KMS-11 (cell line): ENCODE measurements at regions not wholly inside any gene's neighbourhood (a gene's known extent, or its start where the extent isn't known, plus 50 kb on each side); places are given as distances from the start of the nearest gene placed in this dataset.

Experiments
- H2AFZ ChIP-seq: fragments of 200-600 bp; sonication (generic); 2 replicates; pipeline ENCODE4 v1.6.1; 2016; ENCODE audit warnings: antibody characterized with exemption, mixed run types, low read depth
- H3K27ac ChIP-seq: fragments of 200-600 bp; sonication (generic); 2 replicates; pipeline ENCODE4 v1.6.1; 2016; ENCODE audit warnings: mild to moderate bottlenecking, mixed run types
- H3K27me3 ChIP-seq: fragments of 200-600 bp; sonication (generic); 2 replicates; pipeline ENCODE4 v1.6.1; 2017; ENCODE audit warnings: mild to moderate bottlenecking, low read depth, mixed run types, moderate library complexity; ENCODE audit not compliant: insufficient read depth
- H3K36me3 ChIP-seq: fragments of 200-600 bp; sonication (generic); 2 replicates; pipeline ENCODE4 v1.6.1; 2017; ENCODE audit warnings: mild to moderate bottlenecking, mixed run types; ENCODE audit not compliant: insufficient read depth
- H3K4me1 ChIP-seq: fragments of 200-600 bp; sonication (generic); 2 replicates; pipeline ENCODE4 v1.6.1; 2016; ENCODE audit warnings: mild to moderate bottlenecking, low read depth, mixed run types; ENCODE audit not compliant: poor library complexity, severe bottlenecking
- H3K4me2 ChIP-seq: fragments of 200-600 bp; sonication (generic); 2 replicates; pipeline ENCODE4 v1.7.0; 2016; ENCODE audit warnings: mild to moderate bottlenecking, mixed run types
- H3K4me3 ChIP-seq: fragments of 200-600 bp; sonication (generic); IDR thresholded peaks from 2 replicates; pipeline ENCODE4 v1.6.1; 2017; ENCODE audit warnings: low read depth, low read length, mixed read lengths; ENCODE audit not compliant: insufficient read depth
- H3K79me2 ChIP-seq: fragments of 200-600 bp; sonication (generic); 2 replicates; pipeline ENCODE4 v1.6.1; 2016; ENCODE audit warnings: low read depth, mixed run types; ENCODE audit not compliant: insufficient read depth
- H3K9ac ChIP-seq: fragments of 200-600 bp; sonication (generic); 2 replicates; pipeline ENCODE4 v1.6.1; 2016; ENCODE audit warnings: mild to moderate bottlenecking, mixed run types
- H4K20me1 ChIP-seq: fragments of 200-600 bp; sonication (generic); 2 replicates; pipeline ENCODE4 v1.6.1; 2016; ENCODE audit warnings: mild to moderate bottlenecking, mixed run types; ENCODE audit not compliant: insufficient read depth
- TF ChIP-seq, protein P1 (sequence below): fragments of 200-600 bp; sonication (generic); conservative IDR thresholded peaks from 2 replicates; pipeline ENCODE4 v1.6.1; 2017; ENCODE audit warnings: low read depth, mild to moderate bottlenecking, antibody characterized with exemption, low read length, moderate library complexity, mixed read lengths

DNA sequence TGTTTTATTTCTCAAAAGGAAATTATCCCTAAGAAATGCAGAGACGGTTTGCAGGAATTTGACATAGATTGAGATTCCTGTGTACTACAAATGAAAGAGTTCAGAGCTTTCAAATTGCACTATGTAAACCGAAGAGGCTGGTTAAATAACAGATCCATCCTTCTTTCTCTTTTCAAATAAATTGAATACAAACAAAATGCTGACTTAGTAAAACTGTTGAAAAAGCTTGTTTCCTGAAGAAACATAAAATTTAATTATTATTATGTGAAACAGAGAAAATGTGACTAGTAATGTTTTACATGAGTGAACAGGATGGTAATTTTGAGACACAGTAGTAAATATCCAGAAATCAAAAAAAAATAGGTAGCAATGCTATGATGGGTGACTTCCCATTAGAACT lies 441.2 kb downstream of the LRRIQ3 start:
- no peak overlapping the region for H3K4me2 ChIP-seq
- no peaks in the 10 kb centered on the region for H3K4me1 ChIP-seq
- TF ChIP-seq, protein P1, sequence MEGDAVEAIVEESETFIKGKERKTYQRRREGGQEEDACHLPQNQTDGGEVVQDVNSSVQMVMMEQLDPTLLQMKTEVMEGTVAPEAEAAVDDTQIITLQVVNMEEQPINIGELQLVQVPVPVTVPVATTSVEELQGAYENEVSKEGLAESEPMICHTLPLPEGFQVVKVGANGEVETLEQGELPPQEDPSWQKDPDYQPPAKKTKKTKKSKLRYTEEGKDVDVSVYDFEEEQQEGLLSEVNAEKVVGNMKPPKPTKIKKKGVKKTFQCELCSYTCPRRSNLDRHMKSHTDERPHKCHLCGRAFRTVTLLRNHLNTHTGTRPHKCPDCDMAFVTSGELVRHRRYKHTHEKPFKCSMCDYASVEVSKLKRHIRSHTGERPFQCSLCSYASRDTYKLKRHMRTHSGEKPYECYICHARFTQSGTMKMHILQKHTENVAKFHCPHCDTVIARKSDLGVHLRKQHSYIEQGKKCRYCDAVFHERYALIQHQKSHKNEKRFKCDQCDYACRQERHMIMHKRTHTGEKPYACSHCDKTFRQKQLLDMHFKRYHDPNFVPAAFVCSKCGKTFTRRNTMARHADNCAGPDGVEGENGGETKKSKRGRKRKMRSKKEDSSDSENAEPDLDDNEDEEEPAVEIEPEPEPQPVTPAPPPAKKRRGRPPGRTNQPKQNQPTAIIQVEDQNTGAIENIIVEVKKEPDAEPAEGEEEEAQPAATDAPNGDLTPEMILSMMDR: no peak
- H2AFZ ChIP-seq: no peak overlapping the region
- no peaks in the 10 kb centered on the region for H4K20me1 ChIP-seq
- no peaks in the 10 kb centered on the region for H3K36me3 ChIP-seq
- H3K79me2 ChIP-seq: no peaks in the 10 kb centered on the region
- H3K4me3 ChIP-seq: no peak overlapping the region
- H3K27me3 ChIP-seq: no peaks in the 10 kb centered on the region
- H3K9ac ChIP-seq: no peak overlapping the region
- no peak overlapping the region for H3K27ac ChIP-seq

DNA sequence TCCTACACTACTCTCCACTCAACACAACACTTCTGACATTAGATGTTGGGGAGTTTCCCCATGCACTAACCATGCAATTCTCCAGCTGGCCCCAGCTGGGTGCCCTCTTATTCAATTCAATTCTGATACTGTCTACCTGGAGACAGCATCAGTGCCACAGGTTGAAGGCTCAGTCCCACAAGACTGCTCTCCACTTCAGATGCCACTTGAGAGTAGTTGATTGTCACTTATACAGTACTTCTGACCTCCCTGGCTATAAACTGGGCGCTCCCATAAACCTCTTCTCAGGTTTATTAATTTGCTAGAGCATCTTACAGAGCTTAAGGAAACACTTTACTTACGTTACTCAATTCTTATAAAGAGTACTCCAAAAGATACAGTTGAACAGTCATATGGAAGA lies 442.3 kb downstream of the LRRIQ3 start:
- Histone ChIP-seq H4K20me1 (no peaks in the 10 kb centered on the region), H3K36me3 (no peaks in the 10 kb centered on the region), H2AFZ (no peak overlapping the region), H3K4me3 (no peak overlapping the region), H3K4me2 (no peak overlapping the region), H3K79me2 (no peaks in the 10 kb centered on the region), H3K27ac (no peak overlapping the region), H3K9ac (no peak overlapping the region), H3K4me1 (no peaks in the 10 kb centered on the region), H3K27me3 (no peaks in the 10 kb centered on the region)
- TF ChIP-seq, protein P1: no peak

DNA sequence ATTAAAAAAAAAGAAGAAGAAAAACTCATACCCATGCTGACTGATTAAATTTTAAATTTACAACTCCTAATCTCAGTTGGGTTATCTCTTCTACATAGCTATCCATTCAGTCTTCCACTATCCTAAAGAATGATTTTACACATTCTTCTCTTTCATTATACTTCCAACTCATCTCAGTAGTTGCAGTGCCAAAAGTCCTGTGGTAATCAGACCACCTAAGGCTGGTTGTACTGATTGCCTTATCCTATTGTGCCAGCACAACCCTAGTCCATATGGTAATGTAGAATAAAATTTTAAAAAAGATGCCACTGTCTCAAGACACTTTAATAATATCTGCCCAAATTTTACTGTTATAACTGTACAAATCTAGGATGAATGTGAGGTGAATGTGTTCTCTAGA lies 448.0 kb downstream of the LRRIQ3 start:
- TF ChIP-seq, protein P1: no peak
- no peaks in the 10 kb centered on the region for H3K36me3 ChIP-seq
- no peaks in the 10 kb centered on the region for H3K4me1 ChIP-seq
- no peaks in the 10 kb centered on the region for H4K20me1 ChIP-seq
- no peak overlapping the region for H3K4me2 ChIP-seq
- no peaks in the 10 kb centered on the region for H3K27me3 ChIP-seq
- no peak overlapping the region for H2AFZ ChIP-seq
- H3K9ac ChIP-seq: no peak overlapping the region
- no peak overlapping the region for H3K27ac ChIP-seq
- no peaks in the 10 kb centered on the region for H3K79me2 ChIP-seq
- H3K4me3 ChIP-seq: no peak overlapping the region

GRCh38 chr1:73744985-73745384 lies 453.0 kb downstream of the LRRIQ3 start:
- H3K36me3 ChIP-seq: no peaks in the 10 kb centered on the region

More at GRCh38 chr1:73744985-73745384, 453.0 kb downstream of the LRRIQ3 start:
- no peak overlapping the region for H3K9ac ChIP-seq
- no peak overlapping the region for H3K4me2 ChIP-seq
- H3K27me3 ChIP-seq: no peaks in the 10 kb centered on the region
- H2AFZ ChIP-seq: no peak overlapping the region
- no peak overlapping the region for H3K27ac ChIP-seq
- TF ChIP-seq, protein P1: no peak
- H3K4me3 ChIP-seq: no peak overlapping the region
- H4K20me1 ChIP-seq: no peaks in the 10 kb centered on the region
- H3K79me2 ChIP-seq: no peaks in the 10 kb centered on the region
- H3K4me1 ChIP-seq: no peaks in the 10 kb centered on the region
